ENCODE measurements at regions not wholly inside any gene's neighbourhood (a gene's known extent, or its start where the extent isn't known, plus 50 kb on each side); places are given as distances from the start of the nearest gene placed in this dataset.
"Not testable (repeated sequence)": the region's sequence is repeated elsewhere in the genome, so short reads cannot be mapped to it uniquely, and the experiment has no call there.

GRCh38 chr10:81575036-81575435, 300.0 kb upstream of the NRG3 start:
- no peaks in the 10 kb centered on the region for H3K4me1 Mint-ChIP-seq
- H3K27me3 Mint-ChIP-seq = no peaks in the 10 kb centered on the region
- H3K27ac Mint-ChIP-seq = no peak overlapping the region
- ChIA-PET POLR2A (no interaction called here), CTCF (no interaction called here)
- H3K9me3 Mint-ChIP-seq = peaks cover 9% of the 10 kb centered on the region
- H3K36me3 Mint-ChIP-seq (ENCODE audit: low read depth) = no peaks in the 10 kb centered on the region
- H3K4me3 Mint-ChIP-seq = no peak overlapping the region
- DNase-seq = no peak

- no peak for DNase-seq
- H3K27ac Mint-ChIP-seq = no peak overlapping the region
- ChIA-PET CTCF (no interaction called here), POLR2A (no interaction called here)
- no peaks in the 10 kb centered on the region for H3K27me3 Mint-ChIP-seq
- H3K9me3 Mint-ChIP-seq = peaks cover 7% of the 10 kb centered on the region
- H3K4me1 Mint-ChIP-seq = no peaks in the 10 kb centered on the region
- no peak overlapping the region for H3K4me3 Mint-ChIP-seq
- H3K36me3 Mint-ChIP-seq (ENCODE audit: low read depth) = no peaks in the 10 kb centered on the region
Observed at GRCh38 chr10:81576336-81576735, 298.7 kb upstream of the NRG3 start.

GRCh38 chr10:81594991-81595390, 280.0 kb upstream of the NRG3 start:
- Mint-ChIP-seq H3K36me3 (ENCODE audit: low read depth) (no peaks in the 10 kb centered on the region), H3K9me3 (peaks cover 4% of the 10 kb centered on the region), H3K27me3 (no peaks in the 10 kb centered on the region), H3K4me1 (no peaks in the 10 kb centered on the region), H3K4me3 (no peak overlapping the region), H3K27ac (no peak overlapping the region)
- ChIA-PET CTCF (no interaction called here), POLR2A (no interaction called here)
- DNase-seq = no peak

- DNase-seq = no peak
- H3K27me3 Mint-ChIP-seq = no peaks in the 10 kb centered on the region
- POLR2A ChIA-PET = no interaction called here
- CTCF ChIA-PET = no interaction called here
- H3K27ac Mint-ChIP-seq = no peak overlapping the region
- H3K4me1 Mint-ChIP-seq = no peaks in the 10 kb centered on the region
- H3K9me3 Mint-ChIP-seq = no peaks in the 10 kb centered on the region
- H3K4me3 Mint-ChIP-seq = no peak overlapping the region
- no peaks in the 10 kb centered on the region for H3K36me3 Mint-ChIP-seq (ENCODE audit: low read depth)
Observed at GRCh38 chr10:81600185-81600584, 274.8 kb upstream of the NRG3 start.

GRCh38 chr10:81603106-81603620, 271.8 kb upstream of the NRG3 start:
- POLR2A ChIA-PET = no interaction called here
- Mint-ChIP-seq H3K4me3 (no peak overlapping the region), H3K27ac (no peak overlapping the region), H3K4me1 (no peaks in the 10 kb centered on the region), H3K27me3 (no peaks in the 10 kb centered on the region), H3K36me3 (ENCODE audit: low read depth) (no peaks in the 10 kb centered on the region), H3K9me3 (peaks cover 4% of the 10 kb centered on the region)
- CTCF ChIA-PET = no interaction called here
- DNase-seq = no peak

GRCh38 chr10:81644485-81644884, 230.5 kb upstream of the NRG3 start:
- DNase-seq; H3K9me3 Mint-ChIP-seq; H3K4me1 Mint-ChIP-seq; H3K27me3 Mint-ChIP-seq; H3K4me3 Mint-ChIP-seq; POLR2A ChIA-PET; H3K27ac Mint-ChIP-seq; H3K36me3 Mint-ChIP-seq (ENCODE audit: low read depth); CTCF ChIA-PET: not testable (repeated sequence)

- no peak overlapping the region for H3K27ac Mint-ChIP-seq
- no peak overlapping the region for H3K4me3 Mint-ChIP-seq
- H3K27me3 Mint-ChIP-seq = no peaks in the 10 kb centered on the region
- H3K9me3 Mint-ChIP-seq = peaks cover 11% of the 10 kb centered on the region
- no peaks in the 10 kb centered on the region for H3K36me3 Mint-ChIP-seq (ENCODE audit: low read depth)
- no peak for DNase-seq
- ChIA-PET CTCF (no interaction called here), POLR2A (no interaction called here)
- H3K4me1 Mint-ChIP-seq = no peaks in the 10 kb centered on the region
Observed at GRCh38 chr10:81655986-81656385, 219.0 kb upstream of the NRG3 start.

- Mint-ChIP-seq H3K4me1 (no peaks in the 10 kb centered on the region), H3K27ac (no peak overlapping the region), H3K27me3 (no peaks in the 10 kb centered on the region)
Observed at GRCh38 chr10:81662837-81663236, 212.2 kb upstream of the NRG3 start.

GRCh38 chr10:81664800-81665199, 210.2 kb upstream of the NRG3 start:
- CTCF ChIA-PET; H3K27me3 Mint-ChIP-seq; H3K9me3 Mint-ChIP-seq; H3K36me3 Mint-ChIP-seq (ENCODE audit: low read depth); H3K27ac Mint-ChIP-seq; H3K4me1 Mint-ChIP-seq; POLR2A ChIA-PET; H3K4me3 Mint-ChIP-seq; DNase-seq: not testable (repeated sequence)

More at GRCh38 chr10:81662837-81663236, 212.2 kb upstream of the NRG3 start:
- POLR2A ChIA-PET = no interaction called here
- H3K36me3 Mint-ChIP-seq (ENCODE audit: low read depth) = no peaks in the 10 kb centered on the region
- peaks cover 7% of the 10 kb centered on the region for H3K9me3 Mint-ChIP-seq
- DNase-seq = no peak
- CTCF ChIA-PET = no interaction called here
- H3K4me3 Mint-ChIP-seq = no peak overlapping the region

GRCh38 chr10:81674941-81675340, 200.1 kb upstream of the NRG3 start:
- Mint-ChIP-seq H3K36me3 (ENCODE audit: low read depth) (no peaks in the 10 kb centered on the region), H3K4me1 (no peaks in the 10 kb centered on the region), H3K27ac (no peak overlapping the region), H3K27me3 (no peaks in the 10 kb centered on the region), H3K9me3 (no peaks in the 10 kb centered on the region), H3K4me3 (no peak overlapping the region)
- no peak for DNase-seq
- ChIA-PET POLR2A (no interaction called here), CTCF (no interaction called here)

- H3K9me3 Mint-ChIP-seq = no peaks in the 10 kb centered on the region
- H3K27me3 Mint-ChIP-seq = no peaks in the 10 kb centered on the region
- no peak overlapping the region for H3K4me3 Mint-ChIP-seq
- DNase-seq = no peak
- H3K4me1 Mint-ChIP-seq = peaks cover 5% of the 10 kb centered on the region
- no peaks in the 10 kb centered on the region for H3K36me3 Mint-ChIP-seq (ENCODE audit: low read depth)
- H3K27ac Mint-ChIP-seq = no peak overlapping the region
- CTCF ChIA-PET = interaction anchor here (0.6 kb wide), 1 partner anchor 170 kb away, joined by 3 read pairs; no protein-coding TSS in a partner anchor
- POLR2A ChIA-PET = no interaction called here
Observed at GRCh38 chr10:81679291-81679690, 195.7 kb upstream of the NRG3 start.

- H3K27me3 Mint-ChIP-seq = no peaks in the 10 kb centered on the region
Observed at GRCh38 chr10:81680359-81680758, 194.6 kb upstream of the NRG3 start.

GRCh38 chr10:81688459-81688858, 186.5 kb upstream of the NRG3 start:
- H3K36me3 Mint-ChIP-seq (ENCODE audit: low read depth) = no peaks in the 10 kb centered on the region
- H3K4me3 Mint-ChIP-seq = no peak overlapping the region
- CTCF ChIA-PET = no interaction called here
- DNase-seq = no peak
- POLR2A ChIA-PET = no interaction called here
- no peaks in the 10 kb centered on the region for H3K27me3 Mint-ChIP-seq
- H3K27ac Mint-ChIP-seq = no peak overlapping the region
- H3K4me1 Mint-ChIP-seq = no peaks in the 10 kb centered on the region
- peaks cover 3% of the 10 kb centered on the region for H3K9me3 Mint-ChIP-seq

More at GRCh38 chr10:81680359-81680758, 194.6 kb upstream of the NRG3 start:
- POLR2A ChIA-PET = no interaction called here
- H3K9me3 Mint-ChIP-seq = no peaks in the 10 kb centered on the region
- no peak for DNase-seq
- peaks cover 5% of the 10 kb centered on the region for H3K4me1 Mint-ChIP-seq
- CTCF ChIA-PET = no interaction called here
- no peak overlapping the region for H3K27ac Mint-ChIP-seq
- no peaks in the 10 kb centered on the region for H3K36me3 Mint-ChIP-seq (ENCODE audit: low read depth)
- H3K4me3 Mint-ChIP-seq = no peak overlapping the region

- Mint-ChIP-seq H3K27ac (no peak overlapping the region), H3K36me3 (ENCODE audit: low read depth) (no peaks in the 10 kb centered on the region), H3K9me3 (peaks cover 18% of the 10 kb centered on the region), H3K4me3 (no peak overlapping the region), H3K4me1 (no peaks in the 10 kb centered on the region), H3K27me3 (no peaks in the 10 kb centered on the region)
- ChIA-PET CTCF (no interaction called here), POLR2A (no interaction called here)
- no peak for DNase-seq
Observed at GRCh38 chr10:81696609-81697388, 178.2 kb upstream of the NRG3 start.
